Tibial nerve (tissue), 4 donors: ENCODE measurements at regions not wholly inside any gene's neighbourhood (a gene's known extent, or its start where the extent isn't known, plus 50 kb on each side); places are given as distances from the start of the nearest gene placed in this dataset.

Experiments used
- DNase-seq, 2 donors: peaks; one replicate each; pipeline ENCODE4 v3.0.0-alpha.2; 2019; ENCODE audit warnings: low spot score in 2 of 2
- H3K27ac ChIP-seq, 4 donors: fragments of 200-600 bp; sonication (generic) in 3 of 4; one replicate each; pipeline ENCODE4 v1.5.1; 2017 to 2019; ENCODE audit warnings: mild to moderate bottlenecking in 1 of 4
- H3K27me3 ChIP-seq, 2 donors: fragments of 200-600 bp; sonication (generic) in 1 of 2; one replicate each; pipeline versions ENCODE4 v1.5.1 to v1.6.0; 2017 to 2019
- H3K36me3 ChIP-seq, 3 donors: fragments of 200-600 bp; sonication (generic); one replicate each; pipeline ENCODE4 v1.5.1; 2018 to 2019
- H3K4me1 ChIP-seq, 4 donors: fragments of 200-600 bp; sonication (generic) in 3 of 4; one replicate each; pipeline ENCODE4 v1.5.1; 2017 to 2019
- H3K4me3 ChIP-seq, 4 donors: fragments of 200-600 bp; sonication (generic) in 3 of 4; one replicate each; pipeline ENCODE4 v1.5.1; 2017 to 2019; ENCODE audit warnings: mild to moderate bottlenecking in 1 of 4, moderate library complexity in 1 of 4
- H3K9me3 ChIP-seq, 4 donors: fragments of 200-600 bp; sonication (generic) in 3 of 4; one replicate each; pipeline ENCODE4 v1.5.1; 2017 to 2019
- EP300 ChIP-seq, 2 donors: sonication (generic); formaldehyde crosslinking; IDR thresholded peaks; one replicate each; pipeline ENCODE4 v1.6.1; 2017; ENCODE audit warnings: antibody characterized with exemption in 2 of 2, mild to moderate bottlenecking in 1 of 2
- POLR2A ChIP-seq, 2 donors: fragments of 450-650 bp; IDR thresholded peaks; one replicate each; pipeline ENCODE4 v1.6.1; 2017; ENCODE audit warnings: antibody characterized with exemption in 2 of 2, mild to moderate bottlenecking in 2 of 2, moderate library complexity in 2 of 2
- WGBS, 2 donors: methylation state at CpG; one replicate each; pipeline ENCODE4 v1.1.5; 2018; 5-methylcytosine and 5-hydroxymethylcytosine counted together
- TF ChIP-seq, protein P1 (sequence below), 5 experiments: fragments of 200-600 bp in 3 of 5; fragments of 450-650 bp in 2 of 5; sonication (generic) in 3 of 5; IDR thresholded peaks; one replicate each; pipeline ENCODE4 v1.5.1; 2016 to 2019; ENCODE audit warnings: antibody characterized with exemption in 5 of 5, mild to moderate bottlenecking in 3 of 5, moderate library complexity in 2 of 5

DNA sequence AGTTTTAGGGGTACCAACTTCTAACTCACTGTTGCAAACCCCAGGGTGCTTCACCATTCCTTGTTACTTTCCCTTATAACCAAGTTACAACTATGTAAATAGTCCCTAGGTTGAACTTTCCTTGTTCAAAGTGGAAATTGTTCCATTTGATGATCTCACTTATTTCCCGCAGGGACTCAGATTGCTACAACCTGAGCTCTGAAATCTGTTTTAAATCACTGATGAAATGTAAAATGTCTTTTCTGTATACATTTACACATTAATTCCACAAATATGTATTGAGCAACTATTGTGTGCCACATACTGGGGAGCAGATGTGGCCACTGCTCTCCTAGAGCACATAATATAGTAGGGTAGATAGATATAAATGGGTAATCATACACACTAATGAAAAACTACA, 69.1 kb upstream of the TARS1 start:
- Histone ChIP-seq H3K27ac (peak overlapping the region in 1 of 4 donors; percentile 70), H3K4me3 (no peak overlapping the region), H3K9me3 (no peaks in the 10 kb centered on the region), H3K27me3 (no peaks in the 10 kb centered on the region), H3K36me3 (no peaks in the 10 kb centered on the region), H3K4me1 (peaks cover 0 to 13% (median 3%) of the 10 kb centered on the region in 4 donors)
- 93 to 100% methylated on average over 1 of the region's 1 CpG for WGBS, 2 donors
- TF ChIP-seq, protein P1, sequence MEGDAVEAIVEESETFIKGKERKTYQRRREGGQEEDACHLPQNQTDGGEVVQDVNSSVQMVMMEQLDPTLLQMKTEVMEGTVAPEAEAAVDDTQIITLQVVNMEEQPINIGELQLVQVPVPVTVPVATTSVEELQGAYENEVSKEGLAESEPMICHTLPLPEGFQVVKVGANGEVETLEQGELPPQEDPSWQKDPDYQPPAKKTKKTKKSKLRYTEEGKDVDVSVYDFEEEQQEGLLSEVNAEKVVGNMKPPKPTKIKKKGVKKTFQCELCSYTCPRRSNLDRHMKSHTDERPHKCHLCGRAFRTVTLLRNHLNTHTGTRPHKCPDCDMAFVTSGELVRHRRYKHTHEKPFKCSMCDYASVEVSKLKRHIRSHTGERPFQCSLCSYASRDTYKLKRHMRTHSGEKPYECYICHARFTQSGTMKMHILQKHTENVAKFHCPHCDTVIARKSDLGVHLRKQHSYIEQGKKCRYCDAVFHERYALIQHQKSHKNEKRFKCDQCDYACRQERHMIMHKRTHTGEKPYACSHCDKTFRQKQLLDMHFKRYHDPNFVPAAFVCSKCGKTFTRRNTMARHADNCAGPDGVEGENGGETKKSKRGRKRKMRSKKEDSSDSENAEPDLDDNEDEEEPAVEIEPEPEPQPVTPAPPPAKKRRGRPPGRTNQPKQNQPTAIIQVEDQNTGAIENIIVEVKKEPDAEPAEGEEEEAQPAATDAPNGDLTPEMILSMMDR (IDR thresholded peaks at IDR 0.05) = no peak
- no peak for TF ChIP-seq POLR2A (IDR thresholded peaks at IDR 0.05)
- no peak for TF ChIP-seq EP300 (IDR thresholded peaks at IDR 0.05)
- no peak for DNase-seq

DNA sequence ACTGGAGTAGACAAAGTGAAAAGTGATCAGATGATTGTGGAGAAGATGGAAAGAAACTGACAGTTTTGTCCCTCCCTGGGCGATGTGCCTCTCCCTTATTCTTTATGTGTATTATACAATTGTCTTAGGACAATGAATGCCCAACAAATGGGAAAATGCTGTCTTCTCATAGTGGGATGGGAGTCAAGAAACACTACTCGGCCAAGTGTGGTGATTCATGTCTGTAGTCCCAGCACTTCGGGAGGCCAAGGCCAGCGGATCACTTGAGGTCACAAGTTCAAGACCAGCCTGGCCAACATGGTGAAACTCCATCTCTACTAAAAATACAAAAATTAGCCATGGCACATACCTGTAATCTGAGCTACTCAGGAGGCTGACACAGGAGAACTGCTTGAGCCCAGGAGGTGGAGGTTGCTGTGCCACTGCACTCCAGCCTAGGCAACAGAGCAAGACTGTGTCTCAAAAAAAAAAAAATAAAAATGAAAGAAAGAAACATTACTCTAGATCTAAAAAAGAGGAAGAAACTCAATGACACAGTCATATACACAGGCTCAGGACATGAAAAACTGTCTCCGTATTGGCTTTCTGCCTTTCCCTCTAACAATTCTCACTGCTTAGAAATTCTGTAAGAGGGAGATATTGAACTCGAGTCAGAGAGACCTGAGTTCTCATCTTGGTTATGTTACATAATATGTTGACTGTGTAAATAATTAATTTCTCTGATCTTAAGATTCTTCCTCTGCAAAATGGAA, 67.9 kb upstream of the TARS1 start:
- Histone ChIP-seq H3K36me3 (no peaks in the 10 kb centered on the region), H3K4me1 (peaks cover 0 to 13% (median 3%) of the 10 kb centered on the region in 4 donors), H3K27ac (no peak overlapping the region), H3K27me3 (no peaks in the 10 kb centered on the region), H3K4me3 (no peak overlapping the region), H3K9me3 (no peaks in the 10 kb centered on the region)
- TF ChIP-seq, protein P1 (IDR thresholded peaks at IDR 0.05) = no peak
- TF ChIP-seq POLR2A (IDR thresholded peaks at IDR 0.05) (no peak), EP300 (IDR thresholded peaks at IDR 0.05) (no peak)
- WGBS, 2 donors = 78 to 85% methylated on average over 6 of the region's 6 CpGs
- no peak for DNase-seq

DNA sequence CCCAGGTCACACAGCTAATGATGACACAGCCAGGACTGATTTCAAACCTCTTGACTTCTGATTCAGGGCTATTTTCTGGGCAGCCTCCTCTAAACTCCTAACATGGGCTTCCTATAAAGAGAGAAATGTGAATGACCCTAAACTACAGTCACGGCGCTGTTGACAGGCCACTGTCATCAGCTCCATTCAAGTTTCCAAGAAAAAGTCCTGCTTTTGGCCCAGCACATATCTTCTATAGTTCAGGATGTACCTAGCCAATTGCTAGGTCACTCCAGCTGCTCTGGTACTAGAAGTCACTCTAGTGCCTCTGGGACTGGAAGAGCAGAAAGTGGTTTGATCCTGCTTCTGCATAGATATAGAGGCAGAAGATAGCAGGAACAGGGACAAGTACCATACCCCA, 64.9 kb upstream of the TARS1 start:
- Histone ChIP-seq H3K4me3 (no peak overlapping the region), H3K27me3 (no peaks in the 10 kb centered on the region), H3K27ac (no peak overlapping the region), H3K4me1 (peaks cover 0 to 3% (median 0%) of the 10 kb centered on the region in 4 donors), H3K9me3 (no peaks in the 10 kb centered on the region), H3K36me3 (no peaks in the 10 kb centered on the region)
- no peak for TF ChIP-seq POLR2A (IDR thresholded peaks at IDR 0.05)
- TF ChIP-seq EP300 (IDR thresholded peaks at IDR 0.05) = no peak
- TF ChIP-seq, protein P1 (IDR thresholded peaks at IDR 0.05) = no peak
- DNase-seq = no peak
- WGBS, 2 donors = 89 to 93% methylated on average over 2 of the region's 2 CpGs

DNA sequence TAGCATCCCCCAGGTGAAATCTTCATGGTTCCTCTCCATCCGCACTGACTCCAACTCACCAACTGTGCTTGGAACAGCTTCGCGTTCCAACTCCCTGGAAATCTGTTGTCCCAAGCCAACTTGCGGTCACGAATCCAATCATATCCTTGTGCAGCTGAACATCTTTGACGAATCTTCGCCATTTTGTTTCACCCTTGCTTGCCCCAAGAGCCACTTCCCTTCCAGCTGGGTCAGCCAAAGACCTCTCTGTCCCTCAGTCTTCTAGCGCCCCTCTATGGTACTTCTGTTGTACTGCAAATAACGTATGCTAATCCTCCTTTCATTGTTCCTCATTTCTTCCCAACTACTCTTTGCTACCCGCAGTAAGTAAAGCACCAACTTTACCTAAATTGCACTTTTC, 61.0 kb upstream of the TARS1 start:
- Histone ChIP-seq H3K36me3 (no peaks in the 10 kb centered on the region), H3K4me3 (no peak overlapping the region), H3K27me3 (no peaks in the 10 kb centered on the region), H3K27ac (no peak overlapping the region), H3K4me1 (peaks cover 0 to 3% (median 0%) of the 10 kb centered on the region in 4 donors), H3K9me3 (peaks cover 0 to 3% (median 0%) of the 10 kb centered on the region in 4 donors)
- TF ChIP-seq, protein P1 (IDR thresholded peaks at IDR 0.05) = peak in 4 of 5 experiments; percentile 13 to 53 (median 40)
- TF ChIP-seq EP300 (IDR thresholded peaks at IDR 0.05) = no peak
- DNase-seq = no peak
- 75% methylated on average over 10 of the region's 10 CpGs for WGBS, 2 donors

DNA sequence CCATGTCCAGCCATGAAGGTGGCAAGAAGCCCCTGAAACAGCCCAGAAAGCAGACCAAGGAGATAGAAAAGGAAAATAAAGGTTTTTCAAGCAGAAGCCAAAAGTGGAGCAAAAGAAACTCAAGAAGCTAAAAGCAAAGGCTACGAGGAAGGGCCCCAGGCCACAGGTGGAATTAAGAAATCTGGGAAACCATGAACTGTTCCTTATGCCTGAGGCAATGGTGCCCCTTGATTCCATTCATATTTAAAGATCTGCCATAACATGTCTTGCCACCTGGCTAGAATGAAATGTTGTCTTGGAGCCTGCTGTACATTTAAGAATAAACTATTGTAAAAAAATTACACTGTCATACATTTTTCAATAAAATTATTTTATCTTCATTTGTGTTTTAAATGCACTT, 59.5 kb upstream of the TARS1 start:
- DNase-seq = no peak
- H3K4me1 ChIP-seq = peaks cover 0 to 3% (median 0%) of the 10 kb centered on the region in 4 donors
- 83 to 89% methylated on average over 1 of the region's 1 CpG for WGBS, 2 donors
- no peak overlapping the region for H3K4me3 ChIP-seq
- peaks cover 0 to 15% (median 0%) of the 10 kb centered on the region in 4 donors for H3K9me3 ChIP-seq
- H3K27ac ChIP-seq = no peak overlapping the region
- H3K27me3 ChIP-seq = no peaks in the 10 kb centered on the region
- H3K36me3 ChIP-seq = no peaks in the 10 kb centered on the region
- no peak for TF ChIP-seq POLR2A (IDR thresholded peaks at IDR 0.05)
- TF ChIP-seq EP300 (IDR thresholded peaks at IDR 0.05) = no peak
- TF ChIP-seq, protein P1 (IDR thresholded peaks at IDR 0.05) = no peak
